HL-60/S4 (cell line): ENCODE measurements at regions not wholly inside any gene's neighbourhood (a gene's known extent, or its start where the extent isn't known, plus 50 kb on each side); places are given as distances from the start of the nearest gene placed in this dataset.

Experiments
- in situ Hi-C: fragments of 300-500 bp; cut with MboI; formaldehyde crosslinking; loops from 2 replicates; pipeline ENCODE4 v1.14.3; 2022; ENCODE audit warnings: low sequenced_read_pairs

DNA sequence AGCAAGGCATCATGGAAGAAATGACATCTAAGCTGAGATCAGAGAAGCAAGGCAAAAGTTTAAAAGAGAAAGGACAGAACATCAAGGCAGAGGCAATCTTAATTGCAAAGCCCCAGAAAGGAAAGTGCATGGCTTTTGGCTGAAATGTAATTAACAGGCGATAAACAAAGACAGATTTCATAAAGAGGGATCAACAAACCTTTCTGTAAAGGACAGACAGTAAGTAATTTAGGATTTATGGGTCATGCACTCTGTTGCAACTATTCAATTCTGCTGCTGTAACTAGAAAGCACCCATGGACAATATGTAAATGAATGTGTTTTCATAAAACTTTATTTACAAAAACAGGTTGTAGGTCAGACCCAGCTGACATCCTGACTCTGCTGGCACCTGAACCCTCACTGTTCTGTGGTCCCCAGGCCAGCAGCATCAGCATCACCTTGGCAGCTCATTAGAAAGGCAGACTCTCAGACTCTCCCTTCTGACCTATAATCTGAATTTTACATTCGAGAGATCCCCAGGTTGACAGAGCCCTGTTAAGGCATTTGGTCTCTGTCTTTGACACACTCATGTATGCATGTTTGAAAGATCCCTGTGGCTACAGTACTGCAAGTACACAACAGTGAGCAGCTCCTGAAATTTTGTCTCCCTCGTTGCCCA is 362.9 kb upstream of the NFE2L3 start:
- in situ Hi-C loops: no loop called here

GRCh38 chr7:25789701-25790640 is 362.0 kb upstream of the NFE2L3 start:
- in situ Hi-C loops: no loop called here

DNA sequence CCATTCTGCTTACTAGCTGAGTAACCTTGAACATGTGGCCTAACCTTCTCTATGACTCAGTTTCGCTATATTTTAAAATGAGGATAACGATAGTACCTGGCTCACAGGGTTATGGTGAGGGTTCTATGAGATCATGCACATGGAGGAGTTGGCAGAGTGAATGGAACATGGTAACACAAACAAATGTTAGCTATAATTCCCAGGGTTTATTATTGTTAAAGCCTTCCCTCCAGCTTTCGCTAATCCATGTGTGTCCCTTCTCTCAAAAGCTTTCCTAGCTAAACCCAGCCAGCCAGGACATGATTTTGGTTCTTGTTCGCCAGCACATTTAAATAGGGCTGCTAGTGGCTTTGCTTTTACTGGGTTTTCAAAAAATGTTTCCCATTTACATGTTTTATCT is 361.0 kb upstream of the NFE2L3 start:
- in situ Hi-C loops: no loop called here

- in situ Hi-C loops: no loop called here
Observed at GRCh38 chr7:25792586-25792985, 359.4 kb upstream of the NFE2L3 start.

DNA sequence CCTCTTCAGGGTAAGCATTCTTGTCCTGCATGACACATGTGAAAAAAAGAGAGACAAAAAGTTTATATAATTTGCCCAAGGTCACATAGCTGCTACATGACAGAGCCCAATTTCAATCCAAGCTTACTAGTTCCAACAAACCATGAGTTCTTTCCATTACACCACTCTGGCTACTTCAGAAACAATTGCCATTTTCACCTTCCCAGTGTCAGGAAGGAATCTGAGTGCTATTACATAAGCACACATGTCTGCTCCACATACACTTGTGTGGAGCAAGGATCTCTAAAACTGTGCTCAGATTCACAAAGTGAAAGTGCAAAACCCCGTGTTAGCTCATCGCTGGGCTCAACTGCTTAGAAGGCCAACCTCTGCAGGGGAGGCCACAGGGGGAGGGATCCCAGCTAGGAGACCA is 356.2 kb upstream of the NFE2L3 start:
- in situ Hi-C loops: no loop called here

DNA sequence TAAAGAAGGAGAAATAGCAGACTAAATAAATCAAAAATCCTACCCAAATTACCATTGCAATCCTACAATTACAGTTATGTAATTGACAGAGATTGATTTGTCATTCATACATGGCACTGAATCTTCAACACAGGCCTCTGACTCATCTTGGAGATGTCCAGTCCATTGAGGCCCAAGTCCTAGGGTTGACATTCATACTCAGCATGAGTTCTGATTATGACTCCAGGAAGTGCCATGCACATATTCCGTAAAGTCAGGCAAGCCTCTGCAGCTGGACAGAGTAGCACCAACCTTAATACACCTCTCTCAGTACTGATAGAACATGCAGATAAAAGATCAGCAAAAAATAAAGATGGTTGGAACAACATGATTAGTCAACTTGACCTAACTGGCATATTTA is 353.7 kb upstream of the NFE2L3 start:
- in situ Hi-C loops: no loop called here

DNA sequence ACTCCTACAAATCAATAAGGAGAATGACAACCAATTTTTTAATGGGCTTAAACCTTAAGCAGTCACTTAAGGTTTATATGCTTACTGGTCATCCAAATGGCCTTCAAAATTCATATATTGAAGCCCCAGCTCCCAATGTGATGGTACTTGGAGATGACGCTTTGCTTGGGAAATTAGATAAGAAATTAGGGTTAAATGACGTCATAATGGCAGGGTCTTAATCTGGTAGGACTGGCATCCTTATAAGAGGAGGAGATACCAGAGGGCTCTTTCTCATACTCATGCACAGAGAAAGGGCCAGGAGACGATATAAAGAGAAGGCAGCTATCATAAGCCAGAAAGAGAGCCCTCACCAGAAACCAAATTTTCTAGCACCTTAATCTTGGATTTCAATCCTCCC is 350.8 kb upstream of the NFE2L3 start:
- in situ Hi-C loops: no loop called here

- in situ Hi-C loops: no loop called here
Observed at GRCh38 chr7:25802057-25802456, 349.9 kb upstream of the NFE2L3 start.

DNA sequence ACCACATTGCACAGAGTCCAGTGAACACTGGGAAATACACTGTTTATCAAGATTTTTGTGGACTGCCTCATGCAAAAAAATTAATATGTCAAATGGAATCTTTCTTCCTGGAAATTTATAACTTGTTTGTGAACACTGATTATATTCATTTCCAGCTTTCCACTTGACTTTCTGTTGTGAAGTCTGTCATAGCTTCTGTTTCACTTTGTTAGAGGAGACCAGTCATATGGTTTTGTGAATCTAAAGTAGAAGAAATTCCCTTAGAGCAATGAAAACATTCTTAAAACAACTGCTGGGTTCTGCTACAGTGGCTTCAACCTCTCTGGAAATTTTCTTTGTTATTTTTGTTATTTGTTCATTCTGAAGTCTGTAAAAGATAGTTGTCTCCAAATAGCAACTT is 349.5 kb upstream of the NFE2L3 start:
- in situ Hi-C loops: no loop called here

DNA sequence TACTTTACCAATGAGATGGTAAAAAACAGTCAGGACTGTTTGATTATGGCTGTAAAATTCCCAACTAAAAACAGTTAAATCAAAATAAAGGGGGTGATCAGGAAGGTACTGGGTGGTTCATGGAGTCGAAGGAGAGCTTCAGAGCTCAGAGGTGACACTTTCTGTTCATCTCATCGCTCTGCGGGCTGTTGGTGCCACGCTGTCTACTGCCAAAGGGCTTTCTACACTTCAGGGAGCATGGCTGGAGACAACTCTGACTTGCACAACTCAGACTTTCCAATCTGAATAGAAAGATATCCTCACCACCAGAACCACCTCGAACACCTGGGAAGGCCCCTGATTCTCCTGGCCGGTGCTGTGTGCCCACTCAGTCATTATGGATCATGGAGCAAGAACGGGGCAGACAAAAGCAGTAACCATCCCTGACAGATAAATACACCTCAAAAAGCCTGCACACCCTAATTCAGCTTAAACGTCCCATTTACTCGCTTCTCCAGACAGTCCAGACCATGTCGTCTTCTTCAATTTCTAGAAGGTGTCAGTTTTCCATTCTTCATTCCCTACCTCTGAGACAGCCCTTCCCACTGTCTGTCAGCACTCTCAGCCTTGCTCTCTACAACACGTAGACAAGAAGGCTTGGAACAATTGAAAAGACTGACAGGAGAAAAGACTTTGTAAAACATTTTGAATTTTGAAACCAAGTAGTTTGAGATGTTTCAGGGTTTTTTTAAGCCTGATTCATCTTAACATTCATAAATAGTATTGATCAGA is 348.7 kb upstream of the NFE2L3 start:
- in situ Hi-C loops: no loop called here

- in situ Hi-C loops: no loop called here
Observed at GRCh38 chr7:25804154-25804553, 347.8 kb upstream of the NFE2L3 start.

DNA sequence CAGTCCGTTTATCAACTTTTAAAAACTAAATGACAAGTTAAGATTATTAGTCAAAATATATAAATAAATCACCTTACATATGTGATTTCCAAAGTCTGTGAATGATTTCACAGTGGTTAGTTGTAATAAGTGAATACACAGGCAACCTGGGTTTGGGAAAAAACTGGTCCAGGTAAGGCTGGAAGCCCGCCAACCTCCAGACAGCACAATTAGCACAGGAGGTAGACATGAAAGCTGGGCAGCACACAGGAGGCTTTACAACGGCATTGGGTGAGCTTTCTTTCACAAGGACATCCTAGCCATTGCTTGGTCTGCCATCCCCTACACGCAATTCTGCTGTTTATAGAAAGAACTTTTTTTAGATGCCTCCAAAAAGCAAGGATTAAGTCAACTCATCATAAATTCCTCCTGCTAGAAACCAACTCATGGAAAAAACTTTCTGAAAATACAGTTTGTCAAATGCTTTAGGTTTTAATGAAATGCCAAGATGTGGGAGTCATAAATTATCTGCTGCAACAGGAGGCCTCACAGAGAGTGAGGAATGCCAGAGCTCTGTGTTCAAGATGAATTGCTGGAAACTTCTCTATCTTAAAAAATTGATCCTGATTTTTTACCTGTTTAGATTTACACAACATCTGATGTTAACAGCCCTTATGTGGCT is 346.8 kb upstream of the NFE2L3 start:
- in situ Hi-C loops: no loop called here

DNA sequence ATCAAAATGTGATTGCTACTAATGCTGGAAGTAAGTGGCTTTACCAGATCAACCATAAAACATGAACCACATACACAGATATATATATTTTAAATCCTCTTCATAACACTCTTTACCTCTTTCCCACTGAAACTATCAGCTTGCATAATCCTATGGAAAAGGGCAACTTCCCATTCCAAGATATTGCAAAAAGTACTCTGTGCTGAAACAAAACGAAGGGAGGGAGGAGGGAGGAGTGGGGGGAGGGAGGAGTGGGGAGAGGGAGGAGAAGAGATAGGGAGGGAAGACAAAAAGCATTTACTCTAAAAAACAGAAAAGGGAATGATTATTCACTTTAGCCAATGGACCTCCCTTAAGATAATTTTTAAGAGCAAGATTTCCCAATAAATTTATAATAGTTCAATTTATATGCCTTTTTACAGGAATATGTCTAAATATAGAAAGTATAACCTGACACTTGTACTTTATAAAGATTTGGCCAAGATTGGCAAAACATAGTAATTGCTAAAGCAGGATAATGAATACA is 344.8 kb upstream of the NFE2L3 start:
- in situ Hi-C loops: no loop called here

GRCh38 chr7:25809441-25809840 is 342.6 kb upstream of the NFE2L3 start:
- in situ Hi-C loops: no loop called here

GRCh38 chr7:25812086-25812850 is 339.7 kb upstream of the NFE2L3 start:
- in situ Hi-C loops: no loop called here

GRCh38 chr7:25813381-25813780 is 338.6 kb upstream of the NFE2L3 start:
- in situ Hi-C loops: no loop called here

GRCh38 chr7:25815711-25816110 is 336.3 kb upstream of the NFE2L3 start:
- in situ Hi-C loops: no loop called here

- in situ Hi-C loops: no loop called here
Observed at GRCh38 chr7:25820432-25821040, 331.5 kb upstream of the NFE2L3 start.

DNA sequence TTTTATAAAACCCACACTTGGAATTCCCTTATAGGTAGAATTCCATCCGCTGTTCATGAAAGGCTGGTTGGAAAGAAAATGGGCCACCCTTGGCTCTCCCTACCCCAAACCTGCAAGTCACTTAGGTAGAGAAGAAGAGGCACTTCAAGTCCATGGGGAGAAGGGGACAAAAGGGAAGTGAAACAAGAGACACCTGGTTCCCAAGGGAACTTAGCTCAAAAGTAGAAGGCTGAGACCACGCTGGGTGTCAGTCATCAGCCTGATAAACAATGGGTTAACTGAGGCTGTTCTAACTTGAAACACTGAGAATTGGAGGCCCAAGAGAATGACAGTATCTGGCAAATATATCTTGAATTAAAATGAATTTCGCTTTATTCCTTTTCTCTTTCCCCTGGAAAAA is 330.8 kb upstream of the NFE2L3 start:
- in situ Hi-C loops: no loop called here

DNA sequence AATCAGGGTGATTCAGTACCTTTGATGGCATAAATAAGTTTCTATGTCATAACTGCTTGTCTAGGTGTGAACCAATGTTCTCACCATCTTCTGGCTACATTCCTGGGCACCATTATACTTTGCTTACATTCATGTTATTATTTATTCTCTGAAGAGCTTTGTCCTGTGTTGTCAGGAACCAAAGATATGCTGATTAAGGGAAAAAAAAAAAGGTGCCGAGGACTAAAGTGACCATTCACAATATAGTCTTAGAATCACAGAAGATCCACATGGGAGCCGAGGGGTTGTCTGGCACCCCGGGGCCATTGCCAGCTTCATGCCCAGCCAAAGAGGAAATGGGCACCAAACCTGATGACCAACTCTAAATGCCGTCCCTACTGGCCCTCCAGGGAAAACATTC is 329.2 kb upstream of the NFE2L3 start:
- in situ Hi-C loops: no loop called here
